NAMALWA (cell line): ENCODE measurements at regions not wholly inside any gene's neighbourhood (a gene's known extent, or its start where the extent isn't known, plus 50 kb on each side); places are given as distances from the start of the nearest gene placed in this dataset.

Experiments
- DNase-seq: peaks from one replicate; pipeline ENCODE4 v3.0.0-alpha.2; 2015; ENCODE audit warnings: low spot score

DNA sequence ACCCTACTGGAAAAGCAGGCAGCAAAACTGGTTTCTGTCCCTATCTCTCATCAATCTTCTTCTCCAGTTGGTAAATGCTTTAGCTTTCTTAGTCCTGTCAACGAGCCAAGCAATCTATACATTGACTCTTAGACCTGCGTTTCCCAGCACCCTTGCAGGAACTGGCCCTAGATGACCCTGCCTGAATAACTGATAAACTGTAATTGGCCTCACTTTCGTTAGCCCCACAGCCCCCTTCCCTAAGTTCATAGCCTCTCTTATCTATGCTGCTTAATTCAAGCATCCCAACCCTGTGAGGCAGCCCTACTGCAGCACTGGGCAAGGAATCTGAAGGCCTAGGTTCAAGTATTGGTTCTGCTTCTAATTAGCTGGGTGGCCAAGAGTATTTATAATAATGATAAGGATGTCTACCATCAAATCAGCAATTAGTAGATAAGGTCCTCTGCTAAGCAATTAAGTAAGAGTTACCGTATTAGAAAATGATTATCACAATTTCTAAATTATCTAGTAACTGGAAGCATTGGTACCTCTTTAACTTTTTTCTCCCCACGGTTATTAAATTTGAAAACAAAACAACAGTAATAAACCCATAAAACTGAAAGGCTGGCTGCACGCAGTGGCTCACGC, 86.4 kb upstream of the RMDN2 start:
- no peak for DNase-seq

DNA sequence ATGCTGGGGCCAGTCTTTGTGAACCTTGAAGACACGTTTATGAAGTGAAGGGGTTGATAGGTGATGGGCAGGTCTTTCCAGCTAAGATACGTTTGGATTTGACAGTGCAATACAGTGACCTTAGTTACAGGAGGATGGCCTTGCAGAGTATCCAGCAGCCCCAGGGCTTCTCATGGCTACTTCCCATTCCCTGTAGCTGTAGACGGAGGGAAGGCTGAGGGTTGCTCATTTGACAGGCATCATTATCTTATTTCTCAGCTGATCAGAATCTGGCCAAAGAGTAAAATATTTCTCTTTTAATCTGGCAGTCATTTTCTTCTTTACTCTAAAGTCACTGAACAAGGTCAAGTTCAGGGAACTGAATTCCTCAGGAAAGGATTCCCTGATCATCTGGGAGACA, 85.1 kb upstream of the RMDN2 start:
- no peak for DNase-seq

- DNase-seq = no peak
These were observed 82.2 kb upstream of the RMDN2 start for GRCh38 chr2:37842732-37843440.

DNA sequence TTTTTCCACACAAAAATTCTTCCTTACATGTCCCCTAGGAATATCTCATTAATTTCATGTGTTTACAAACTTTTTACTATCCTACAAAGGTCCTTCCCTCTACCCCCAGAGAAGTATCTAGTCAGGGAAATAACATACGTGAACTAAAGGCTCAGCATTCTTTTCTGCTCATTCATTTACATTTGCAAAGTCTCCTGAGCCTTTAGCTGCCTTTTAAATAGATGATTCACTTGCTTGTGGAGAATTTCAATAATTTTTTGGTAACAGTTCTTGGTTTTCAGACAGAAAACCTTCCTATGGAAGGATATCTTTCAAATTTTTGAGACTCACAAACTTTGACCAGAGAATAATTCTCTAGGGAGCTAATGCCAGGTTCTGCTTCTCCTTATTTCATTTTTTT, 81.5 kb upstream of the RMDN2 start:
- DNase-seq = no peak

DNA sequence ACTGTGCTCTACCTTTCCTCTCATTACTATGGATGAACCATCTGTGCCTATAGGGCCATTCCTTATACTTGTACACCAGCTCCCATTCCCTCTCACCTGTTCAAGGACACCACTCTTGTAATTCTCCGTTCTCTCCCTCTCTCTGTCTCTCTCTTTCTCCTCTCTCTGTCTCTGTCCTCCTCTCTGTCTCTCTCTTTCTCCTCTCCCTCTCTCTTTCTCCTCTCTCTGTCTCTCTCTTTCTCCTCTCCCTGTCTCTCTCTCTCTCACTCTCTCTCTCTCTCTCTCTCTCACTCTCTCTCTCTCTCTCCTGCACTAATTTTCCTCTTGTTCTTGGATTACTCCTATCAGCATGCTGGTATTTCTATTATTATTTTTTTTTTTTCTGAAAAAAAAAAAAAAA, 78.9 kb upstream of the RMDN2 start:
- no peak for DNase-seq

DNA sequence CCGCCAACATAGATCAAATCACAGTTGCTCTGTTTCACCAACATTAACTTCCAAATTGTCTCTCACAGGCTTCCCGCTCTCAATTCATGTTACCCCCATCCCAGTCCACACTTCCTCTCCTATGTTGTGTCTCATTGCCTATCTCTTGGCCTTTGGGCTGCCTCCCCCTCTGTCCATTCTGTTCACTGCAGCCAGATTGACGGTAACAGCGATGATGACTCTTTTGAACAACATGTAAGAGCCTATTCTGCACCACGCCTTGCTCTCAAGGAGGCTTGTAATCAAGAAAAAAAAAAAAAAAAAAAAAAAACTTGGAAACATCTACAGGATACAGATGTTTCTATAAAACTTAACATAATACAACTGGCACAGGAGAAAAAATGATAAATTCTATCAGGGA, 77.3 kb upstream of the RMDN2 start:
- no peak for DNase-seq

GRCh38 chr2:37848451-37848850, 76.6 kb upstream of the RMDN2 start:
- DNase-seq = no peak

- no peak for DNase-seq
These were observed 75.2 kb upstream of the RMDN2 start for GRCh38 chr2:37849911-37850310.

- DNase-seq = no peak
These were observed 73.7 kb upstream of the RMDN2 start for GRCh38 chr2:37851428-37851827.

DNA sequence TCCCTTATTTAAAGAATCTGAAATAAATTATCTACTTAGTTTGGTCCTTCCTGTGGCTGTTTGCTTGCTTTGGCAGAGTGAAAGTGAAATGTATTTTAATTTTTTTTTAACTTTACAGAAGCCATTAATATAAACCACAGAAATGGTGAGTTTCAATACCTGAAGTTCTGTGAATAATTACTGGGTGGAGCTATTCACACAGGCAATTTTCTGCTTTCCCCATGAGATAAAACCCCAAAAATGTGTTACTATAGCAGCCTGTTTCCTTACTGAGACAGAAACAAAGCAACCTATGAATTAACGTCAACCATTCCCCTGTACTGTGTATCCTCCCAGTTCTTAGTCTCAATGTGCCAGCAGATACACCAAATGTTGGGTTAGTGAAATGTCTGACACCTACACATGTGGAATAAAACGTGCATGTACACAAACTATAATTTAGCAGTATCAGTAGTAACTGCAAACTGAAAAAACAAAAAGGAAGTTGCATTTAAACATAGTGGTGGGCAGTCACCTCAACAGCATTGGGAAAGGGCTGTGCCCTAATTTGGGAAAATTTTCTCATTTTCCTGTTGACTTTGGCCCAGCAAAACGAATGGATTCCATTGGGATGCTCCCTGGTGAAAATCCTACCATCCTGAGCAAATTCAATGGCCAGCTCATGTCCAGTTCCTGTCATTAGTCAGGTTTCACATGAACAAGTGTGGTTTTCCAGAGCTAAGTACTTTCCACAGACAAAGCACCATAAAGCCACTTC, 73.1 kb upstream of the RMDN2 start:
- no peak for DNase-seq

- DNase-seq = no peak
These were observed 72.5 kb upstream of the RMDN2 start for GRCh38 chr2:37852585-37853014.

- no peak for DNase-seq
These were observed 70.3 kb upstream of the RMDN2 start for GRCh38 chr2:37854676-37855282.

GRCh38 chr2:37855283-37856041, 69.6 kb upstream of the RMDN2 start:
- no peak for DNase-seq

- no peak for DNase-seq
These were observed 68.9 kb upstream of the RMDN2 start for GRCh38 chr2:37856101-37856751.

DNA sequence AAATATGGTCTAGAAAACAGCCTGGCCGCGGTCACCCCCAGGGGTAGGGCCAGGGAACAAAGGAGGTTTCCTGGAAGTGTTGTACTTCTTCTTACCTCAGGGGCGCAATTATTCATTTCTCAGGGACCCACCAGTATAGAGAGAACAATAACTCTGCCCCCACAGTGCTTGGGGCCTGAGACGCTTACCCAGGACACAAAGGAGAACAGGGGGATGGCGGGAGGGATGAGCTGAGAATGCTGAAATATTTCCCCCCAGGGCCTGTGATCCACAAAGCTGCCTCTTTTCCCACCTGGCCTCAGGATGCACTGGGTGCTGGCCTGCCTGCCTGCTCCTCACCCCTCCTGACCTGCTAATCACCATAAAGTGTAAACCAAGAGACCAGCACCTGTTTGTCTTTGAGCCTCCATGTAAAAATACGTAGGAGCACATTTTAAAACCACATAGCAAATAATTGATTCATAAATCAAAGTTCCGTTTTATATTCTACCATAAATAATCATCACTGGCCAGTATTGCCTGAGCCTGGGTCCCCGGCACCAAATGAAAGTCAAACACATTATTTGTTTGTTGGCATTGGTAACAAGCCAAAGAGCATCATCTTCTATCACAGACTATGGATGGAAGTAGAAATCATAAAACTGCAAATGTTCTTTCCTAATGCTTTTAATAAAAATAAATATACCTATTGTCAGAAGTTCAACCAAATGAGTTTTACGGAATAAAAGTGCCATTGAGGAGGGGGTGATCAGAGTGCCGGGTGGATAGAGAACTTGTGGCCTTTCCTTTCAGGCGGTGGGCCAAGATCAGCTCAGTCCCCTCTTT, 67.3 kb upstream of the RMDN2 start:
- DNase-seq = no peak

- no peak for DNase-seq
These were observed 66.7 kb upstream of the RMDN2 start for GRCh38 chr2:37858400-37858711.

- DNase-seq = no peak
These were observed 66.3 kb upstream of the RMDN2 start for GRCh38 chr2:37858725-37859267.

- DNase-seq = no peak
These were observed 62.5 kb upstream of the RMDN2 start for GRCh38 chr2:37862620-37863019.

DNA sequence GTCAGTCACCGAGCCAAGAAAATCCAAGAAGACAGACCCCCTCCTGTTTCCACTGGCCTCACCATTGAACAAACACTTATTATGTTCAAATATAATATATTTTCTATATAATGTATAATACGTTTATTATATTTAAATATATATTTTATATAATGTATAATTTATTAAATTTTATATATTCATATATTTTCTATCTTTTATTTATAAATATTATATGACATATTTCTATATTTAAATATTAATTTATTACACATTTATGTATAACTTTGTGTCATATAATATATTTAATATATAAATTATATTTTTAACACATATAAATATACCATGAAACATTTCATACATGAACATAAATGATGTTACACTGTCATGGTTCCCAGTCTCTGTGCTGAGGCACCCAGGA, 60.9 kb upstream of the RMDN2 start:
- no peak for DNase-seq

DNA sequence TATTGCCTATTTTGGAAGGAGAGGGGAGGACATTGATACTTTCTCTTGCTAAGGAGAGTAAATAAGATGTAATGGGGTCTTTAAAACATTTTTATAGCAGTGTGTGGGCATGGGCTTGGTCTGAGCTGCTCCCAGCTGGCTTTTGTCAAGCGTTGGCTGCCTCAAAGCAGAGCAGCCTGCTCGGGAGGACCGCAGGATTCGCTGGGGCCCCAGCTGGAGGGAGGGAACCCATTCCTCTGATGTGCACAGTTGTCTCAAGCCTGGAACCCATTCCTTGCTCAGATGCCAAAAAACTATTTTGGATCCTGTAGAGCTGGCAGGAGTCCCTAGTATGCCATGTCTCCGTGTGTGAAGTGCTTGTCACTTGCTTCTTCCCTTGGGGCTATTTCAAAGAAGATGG, 59.4 kb upstream of the RMDN2 start:
- DNase-seq = no peak
